ENCODE measurements at regions not wholly inside any gene's neighbourhood (a gene's known extent, or its start where the extent isn't known, plus 50 kb on each side); places are given as distances from the start of the nearest gene placed in this dataset.

DNA sequence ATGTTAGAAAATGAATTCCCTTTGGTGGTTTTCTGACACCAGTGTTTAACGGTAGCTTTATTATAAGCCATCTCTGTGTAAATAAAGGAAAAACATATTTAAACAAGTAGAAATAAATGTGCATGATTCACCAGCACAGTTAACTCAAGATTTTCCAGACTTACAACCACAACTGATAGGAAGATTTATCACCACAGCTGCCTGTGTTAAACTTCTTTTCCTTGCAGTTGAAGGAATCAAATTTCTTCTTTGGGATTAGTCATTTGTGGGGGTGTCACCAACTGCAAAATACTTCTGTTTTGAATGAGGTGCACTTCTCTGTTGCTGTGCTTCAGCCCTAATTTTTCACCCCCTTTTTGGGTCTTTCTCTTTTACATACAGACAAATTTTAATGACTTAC lies 128.1 kb upstream of the STK26 start:
- no peak overlapping the region for H3K4me3 ChIP-seq (ENCODE audit: low read depth, low read length)
- peak; percentile 0 for DNase-seq (ENCODE audit: low read depth)
- no peak for TF ChIP-seq MYC (IDR thresholded peaks at IDR 0.05; ENCODE audit: low read depth, low read length)
- no peak for TF ChIP-seq POLR2A (IDR thresholded peaks at IDR 0.05; ENCODE audit: extremely low read depth, insufficient read length)
- TF ChIP-seq, protein P1, sequence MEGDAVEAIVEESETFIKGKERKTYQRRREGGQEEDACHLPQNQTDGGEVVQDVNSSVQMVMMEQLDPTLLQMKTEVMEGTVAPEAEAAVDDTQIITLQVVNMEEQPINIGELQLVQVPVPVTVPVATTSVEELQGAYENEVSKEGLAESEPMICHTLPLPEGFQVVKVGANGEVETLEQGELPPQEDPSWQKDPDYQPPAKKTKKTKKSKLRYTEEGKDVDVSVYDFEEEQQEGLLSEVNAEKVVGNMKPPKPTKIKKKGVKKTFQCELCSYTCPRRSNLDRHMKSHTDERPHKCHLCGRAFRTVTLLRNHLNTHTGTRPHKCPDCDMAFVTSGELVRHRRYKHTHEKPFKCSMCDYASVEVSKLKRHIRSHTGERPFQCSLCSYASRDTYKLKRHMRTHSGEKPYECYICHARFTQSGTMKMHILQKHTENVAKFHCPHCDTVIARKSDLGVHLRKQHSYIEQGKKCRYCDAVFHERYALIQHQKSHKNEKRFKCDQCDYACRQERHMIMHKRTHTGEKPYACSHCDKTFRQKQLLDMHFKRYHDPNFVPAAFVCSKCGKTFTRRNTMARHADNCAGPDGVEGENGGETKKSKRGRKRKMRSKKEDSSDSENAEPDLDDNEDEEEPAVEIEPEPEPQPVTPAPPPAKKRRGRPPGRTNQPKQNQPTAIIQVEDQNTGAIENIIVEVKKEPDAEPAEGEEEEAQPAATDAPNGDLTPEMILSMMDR (IDR thresholded peaks at IDR 0.05; ENCODE audit: low read depth, low read length) = no peak
- TF ChIP-seq, protein P2, sequence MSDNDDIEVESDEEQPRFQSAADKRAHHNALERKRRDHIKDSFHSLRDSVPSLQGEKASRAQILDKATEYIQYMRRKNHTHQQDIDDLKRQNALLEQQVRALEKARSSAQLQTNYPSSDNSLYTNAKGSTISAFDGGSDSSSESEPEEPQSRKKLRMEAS (IDR thresholded peaks at IDR 0.05; ENCODE audit: low read depth, low read length) = no peak

DNA sequence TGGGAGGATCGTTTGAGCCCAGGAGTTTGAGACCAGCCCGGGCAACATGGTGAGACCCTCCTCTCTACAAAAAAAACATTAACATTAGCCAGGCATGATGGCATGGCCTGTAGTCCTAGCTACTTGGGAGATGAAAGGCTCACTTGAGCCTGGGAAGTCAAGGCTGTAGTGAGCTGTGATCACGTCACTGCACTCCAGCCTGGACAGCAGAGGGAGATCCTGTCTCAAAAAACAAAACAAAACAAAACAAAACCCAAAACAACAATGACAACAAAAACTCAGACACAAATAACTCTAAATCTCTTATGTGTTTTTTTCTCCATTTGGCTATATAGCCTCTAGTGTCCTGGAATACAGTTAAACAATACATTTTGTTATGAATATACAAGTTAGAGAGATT lies 127.3 kb upstream of the STK26 start:
- TF ChIP-seq POLR2A (IDR thresholded peaks at IDR 0.05; ENCODE audit: extremely low read depth, insufficient read length) (no peak), MYC (IDR thresholded peaks at IDR 0.05; ENCODE audit: low read depth, low read length) (no peak)
- TF ChIP-seq, protein P1 (IDR thresholded peaks at IDR 0.05; ENCODE audit: low read depth, low read length) = no peak
- TF ChIP-seq, protein P2 (IDR thresholded peaks at IDR 0.05; ENCODE audit: low read depth, low read length) = no peak
- DNase-seq (ENCODE audit: low read depth) = no peak
- no peak overlapping the region for H3K4me3 ChIP-seq (ENCODE audit: low read depth, low read length)

DNA sequence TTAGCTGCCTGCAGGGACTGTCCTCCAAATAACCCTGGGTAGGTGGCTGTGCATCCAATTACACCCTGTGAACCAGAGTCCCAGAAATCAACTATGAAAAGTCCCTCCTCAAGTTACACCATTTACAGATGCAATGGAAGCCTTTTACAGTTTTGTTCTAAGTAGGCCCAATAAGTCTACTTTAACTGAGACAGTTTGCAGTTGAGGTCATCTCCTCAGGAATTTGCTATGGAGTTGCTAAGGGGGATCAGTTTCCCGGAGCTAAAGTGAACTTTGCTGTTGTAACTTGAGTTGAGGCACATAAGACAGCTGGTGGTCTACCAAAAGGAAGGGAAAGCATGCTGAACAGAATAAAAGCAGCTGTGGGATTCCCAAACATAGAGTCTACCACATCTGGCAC lies 121.6 kb upstream of the STK26 start:
- H3K4me3 ChIP-seq (ENCODE audit: low read depth, low read length) = no peak overlapping the region
- TF ChIP-seq, protein P1 (IDR thresholded peaks at IDR 0.05; ENCODE audit: low read depth, low read length) = no peak
- TF ChIP-seq POLR2A (IDR thresholded peaks at IDR 0.05; ENCODE audit: extremely low read depth, insufficient read length) (no peak), MYC (IDR thresholded peaks at IDR 0.05; ENCODE audit: low read depth, low read length) (no peak)
- TF ChIP-seq, protein P2 (IDR thresholded peaks at IDR 0.05; ENCODE audit: low read depth, low read length) = no peak
- DNase-seq (ENCODE audit: low read depth) = no peak

DNA sequence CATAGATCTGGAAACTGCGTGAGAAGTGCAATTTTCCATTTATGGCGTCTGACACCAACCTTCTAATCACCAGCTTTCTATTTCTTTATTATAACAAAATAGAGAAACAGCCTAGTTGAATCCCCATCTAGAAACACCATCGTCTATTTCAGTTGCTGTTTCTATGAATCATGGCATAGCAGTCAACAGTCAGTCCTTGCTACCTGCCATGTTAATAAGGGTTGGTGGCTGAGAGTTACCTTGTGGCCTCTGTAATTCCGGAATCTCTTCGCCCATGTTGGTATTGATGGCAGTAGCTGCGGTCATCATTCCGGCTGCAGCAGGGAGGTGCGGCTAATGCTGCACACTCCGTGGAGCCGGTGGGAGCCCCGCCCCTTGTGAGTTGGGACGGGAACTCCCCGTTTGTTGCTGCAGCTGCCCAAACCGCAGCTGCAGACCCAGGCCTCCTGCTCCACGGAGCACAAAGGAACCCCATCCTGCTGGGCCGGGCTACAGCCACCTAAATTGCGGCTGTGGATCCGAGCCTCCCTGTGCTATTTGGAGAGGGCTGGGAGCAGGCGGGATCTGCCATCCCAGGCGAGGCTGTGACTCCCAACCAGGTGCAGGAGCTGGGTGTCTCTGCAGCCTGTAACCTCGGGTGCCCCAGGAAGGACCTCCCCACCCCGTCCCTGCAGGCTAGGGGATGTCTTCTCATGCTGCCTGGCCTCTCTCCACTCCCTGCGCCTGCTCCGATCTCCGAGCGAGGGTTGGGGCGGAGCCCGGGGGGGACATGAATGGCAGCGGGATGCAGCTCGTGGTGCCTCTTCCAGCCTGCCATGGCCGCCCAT lies 115.4 kb upstream of the STK26 start:
- no peak for DNase-seq (ENCODE audit: low read depth)
- TF ChIP-seq, protein P1 (IDR thresholded peaks at IDR 0.05; ENCODE audit: low read depth, low read length) = no peak
- no peak for TF ChIP-seq POLR2A (IDR thresholded peaks at IDR 0.05; ENCODE audit: extremely low read depth, insufficient read length)
- no peak overlapping the region for H3K4me3 ChIP-seq (ENCODE audit: low read depth, low read length)

DNA sequence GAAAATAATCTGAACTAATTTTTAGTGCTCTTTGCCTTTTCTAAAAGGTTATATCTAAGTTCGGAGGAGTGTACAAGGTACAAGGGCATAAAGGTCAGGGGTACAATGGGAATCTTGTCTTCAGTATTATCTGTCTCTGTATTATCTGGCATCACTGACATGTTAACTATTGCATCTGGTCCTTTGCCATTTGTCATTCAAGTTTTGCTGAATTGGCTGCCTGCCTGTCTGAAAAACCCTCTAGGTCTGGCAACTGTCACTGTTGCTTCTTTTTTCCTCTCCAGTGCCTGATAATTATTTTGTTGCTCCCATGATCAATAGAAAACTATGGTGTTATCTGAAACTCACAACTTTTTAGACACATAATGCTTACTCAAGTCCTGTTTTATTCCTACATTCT lies 112.5 kb upstream of the STK26 start:
- TF ChIP-seq, protein P2 (IDR thresholded peaks at IDR 0.05; ENCODE audit: low read depth, low read length) = no peak
- TF ChIP-seq, protein P1 (IDR thresholded peaks at IDR 0.05; ENCODE audit: low read depth, low read length) = no peak
- TF ChIP-seq MYC (IDR thresholded peaks at IDR 0.05; ENCODE audit: low read depth, low read length) = no peak
- TF ChIP-seq POLR2A (IDR thresholded peaks at IDR 0.05; ENCODE audit: extremely low read depth, insufficient read length) = no peak
- no peak for DNase-seq (ENCODE audit: low read depth)
- H3K4me3 ChIP-seq (ENCODE audit: low read depth, low read length) = no peak overlapping the region

All from NB4 (cell line).